ENCODE measurements at regions not wholly inside any gene's neighbourhood (a gene's known extent, or its start where the extent isn't known, plus 50 kb on each side); places are given as distances from the start of the nearest gene placed in this dataset.

GRCh38 chr2:8346208-8346607 lies 335.6 kb upstream of the ID2 start:
- no peak for TF ChIP-seq CTCF (IDR thresholded peaks at IDR 0.05; ENCODE audit: low read length)
- TF ChIP-seq EZH2 (optimal IDR thresholded peaks at IDR 0.05; ENCODE audit: low read depth, low read length) = no peak
